ENCODE measurements at regions not wholly inside any gene's neighbourhood (a gene's known extent, or its start where the extent isn't known, plus 50 kb on each side); places are given as distances from the start of the nearest gene placed in this dataset.
A peak's percentile ranks its signal among the peaks of the same experiment; 100 is the strongest.
"Not testable (repeated sequence)": the region's sequence is repeated elsewhere in the genome, so short reads cannot be mapped to it uniquely, and the experiment has no call there.

DNA sequence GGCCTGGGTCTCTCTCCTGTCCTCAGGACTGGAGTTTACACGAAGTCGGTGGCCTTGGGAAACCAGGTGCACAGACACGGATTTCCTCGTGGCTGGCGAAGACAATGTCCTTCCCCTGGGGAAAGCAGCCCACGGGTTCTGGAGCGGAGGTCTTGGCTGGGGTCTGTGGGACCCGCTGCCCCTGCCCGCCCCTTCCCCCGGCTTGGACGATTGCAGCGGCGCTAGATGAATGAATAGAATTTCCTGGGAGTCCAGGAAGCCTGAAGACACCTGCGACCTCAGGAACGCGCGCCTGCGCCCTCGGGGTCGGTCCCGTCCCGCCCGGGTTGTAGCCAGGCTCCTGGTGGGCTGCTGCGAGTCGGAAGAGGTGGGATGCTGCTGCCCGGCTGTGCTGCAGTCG, 564.7 kb downstream of the TSPY10 start:
- peak; percentile 2 to 21 (median 20) for DNase-seq
- intact Hi-C loops (cut with DNase I): no loop called here
- ATAC-seq: no peak
- Histone ChIP-seq H3K9me3 (ENCODE audit: control insufficient read depth, low read length) (no peaks in the 10 kb centered on the region), H3K27ac (ENCODE audit: low read length) (no peak overlapping the region), H3K4me3 (ENCODE audit: low read length) (no peak overlapping the region), H3K27me3 (ENCODE audit: control insufficient read depth, insufficient read depth) (no peaks in the 10 kb centered on the region), H3K4me1 (ENCODE audit: control insufficient read depth, insufficient read depth, low read length) (no peaks in the 10 kb centered on the region)
- 58% methylated on average over 27 of the region's 27 CpGs for WGBS

DNA sequence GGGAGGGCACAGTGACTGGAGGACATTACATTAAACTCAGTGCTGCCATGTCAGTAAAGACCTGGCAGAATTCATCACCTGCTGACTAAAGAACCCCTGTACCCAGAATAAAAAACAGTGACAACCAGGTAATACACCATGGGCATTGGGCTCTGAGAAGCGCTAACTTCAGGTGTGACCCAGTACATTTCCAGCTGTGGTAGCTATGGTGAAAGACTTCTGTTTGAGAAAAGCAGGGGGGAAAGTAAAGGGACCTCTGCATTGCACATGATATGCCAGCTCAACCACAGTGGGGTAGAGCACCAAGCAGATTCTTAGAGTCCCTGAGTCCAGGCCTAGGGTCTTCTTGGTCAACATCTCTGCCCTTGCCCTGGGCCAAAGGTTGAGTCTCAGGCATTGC, 578.6 kb downstream of the TSPY10 start:
- not testable (repeated sequence) for ATAC-seq

More for the DNA sequence above, 578.6 kb downstream of the TSPY10 start:
- H3K9me3 ChIP-seq (ENCODE audit: control insufficient read depth, low read length); H3K4me1 ChIP-seq (ENCODE audit: control insufficient read depth, insufficient read depth, low read length); H3K27me3 ChIP-seq (ENCODE audit: control insufficient read depth, insufficient read depth); H3K27ac ChIP-seq (ENCODE audit: low read length); DNase-seq; intact Hi-C loops (cut with DNase I); H3K4me3 ChIP-seq (ENCODE audit: low read length): not testable (repeated sequence)
- 75% methylated on average over 1 of the region's 1 CpG for WGBS
